ENCODE measurements at regions not wholly inside any gene's neighbourhood (a gene's known extent, or its start where the extent isn't known, plus 50 kb on each side); places are given as distances from the start of the nearest gene placed in this dataset.

DNA sequence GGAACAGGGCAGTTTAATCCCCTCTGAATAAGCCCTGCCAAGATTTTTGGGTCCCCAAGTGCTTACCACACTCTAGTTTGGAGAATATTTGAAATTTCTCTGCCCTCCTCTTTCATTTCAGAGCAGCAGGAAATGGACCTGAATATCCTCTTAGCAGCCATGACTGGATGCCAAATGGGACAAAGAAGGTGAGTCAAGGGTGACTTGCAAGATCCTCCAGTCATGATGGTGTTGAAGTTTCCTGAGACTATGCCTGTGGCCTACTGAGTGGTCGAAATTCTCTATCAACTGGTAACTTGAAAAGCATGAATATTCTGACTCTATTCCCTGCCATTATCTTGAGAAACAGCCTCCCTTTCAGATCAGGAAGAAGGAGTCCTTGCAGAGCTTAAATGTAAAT lies 1674.7 kb upstream of the SEL1L start:
- TF ChIP-seq POLR2A (IDR thresholded peaks at IDR 0.05; ENCODE audit: low read depth, low read length) (no peak), TAF1 (IDR thresholded peaks at IDR 0.05; ENCODE audit: low read depth, low read length) (no peak), POLR2AphosphoS5 (IDR thresholded peaks at IDR 0.05; ENCODE audit: low read depth, low read length) (no peak)

All from GM12891 (cell line).